NCI-H2196 treated with DMSO at 0.1 percent for 48 hours (cell line): ENCODE measurements at regions not wholly inside any gene's neighbourhood (a gene's known extent, or its start where the extent isn't known, plus 50 kb on each side); places are given as distances from the start of the nearest gene placed in this dataset.

ENCODE experiments used
- DNase-seq: peaks from one replicate; lab custom pipeline; 2025; ENCODE audit not compliant: unreplicated experiment; lab: John Stamatoyannopoulos, UW

- DNase-seq = no peak
Observed at GRCh38 chr6:144646093-144647056, 361.2 kb downstream of the UTRN start.

GRCh38 chr6:144647406-144647964 is 362.4 kb downstream of the UTRN start:
- no peak for DNase-seq

- DNase-seq = no peak
Observed at GRCh38 chr6:144647971-144648651, 363.0 kb downstream of the UTRN start.

GRCh38 chr6:144649085-144649484 is 363.9 kb downstream of the UTRN start:
- no peak for DNase-seq

GRCh38 chr6:144651234-144651633 is 366.1 kb downstream of the UTRN start:
- DNase-seq = no peak

- no peak for DNase-seq
Observed at GRCh38 chr6:144652292-144652891, 367.3 kb downstream of the UTRN start.

GRCh38 chr6:144653885-144654505 is 368.9 kb downstream of the UTRN start:
- no peak for DNase-seq

GRCh38 chr6:144654506-144654905 is 369.4 kb downstream of the UTRN start:
- DNase-seq = no peak

- DNase-seq = no peak
Observed at GRCh38 chr6:144655376-144655775, 370.2 kb downstream of the UTRN start.

- DNase-seq = no peak
Observed at GRCh38 chr6:144657691-144658090, 372.6 kb downstream of the UTRN start.

- DNase-seq = peak; percentile 38
Observed at GRCh38 chr6:144659202-144660182, 374.4 kb downstream of the UTRN start.

- no peak for DNase-seq
Observed at GRCh38 chr6:144660561-144661115, 375.5 kb downstream of the UTRN start.

GRCh38 chr6:144661116-144661806 is 376.1 kb downstream of the UTRN start:
- DNase-seq = no peak

GRCh38 chr6:144662812-144663365 is 377.8 kb downstream of the UTRN start:
- no peak for DNase-seq

- DNase-seq = no peak
Observed at GRCh38 chr6:144664281-144664680, 379.1 kb downstream of the UTRN start.

- no peak for DNase-seq
Observed at GRCh38 chr6:144664947-144665346, 379.8 kb downstream of the UTRN start.

GRCh38 chr6:144665932-144666450 is 380.9 kb downstream of the UTRN start:
- no peak for DNase-seq

GRCh38 chr6:144666781-144667180 is 381.6 kb downstream of the UTRN start:
- DNase-seq = no peak
